Panc1 (cell line): ENCODE measurements at regions not wholly inside any gene's neighbourhood (a gene's known extent, or its start where the extent isn't known, plus 50 kb on each side); places are given as distances from the start of the nearest gene placed in this dataset.

Source experiments
- ATAC-seq: fragments of 200-7000 bp; cut with Tn5 transposase; 2 replicates; pipeline ENCODE4 v1.9.1; 2020; ENCODE audit warnings: mild to moderate bottlenecking, moderate library complexity
- BruUV-seq: library from RNA; stranded (reverse); fragments of 400-500 nt; replicated peaks from 2 replicates; lab custom pipeline; 2021; lab: Mats Ljungman, UMichigan
- CTCF ChIA-PET: fragments of 300-600 bp; sonication (Branson Sonifier 250); formaldehyde crosslinking; loops from one replicate; lab custom pipeline; 2022; ENCODE audit warnings: antibody characterized with exemption; lab: Charles Lee
- POLR2A ChIA-PET: fragments of 300-600 bp; sonication (Branson Sonifier 250); formaldehyde crosslinking; loops from one replicate; lab custom pipeline; 2022; ENCODE audit warnings: antibody characterized with exemption; lab: Charles Lee
- DNase-seq: peaks from one replicate; pipeline ENCODE4 v3.0.0-alpha.2; 2010; ENCODE audit warnings: low read depth, low spot score
- H3K27ac ChIP-seq: 2 replicates; pipeline ENCODE4 v1.5.1; 2011; ENCODE audit warnings: mild to moderate bottlenecking, low read length, inconsistent platforms
- H3K27me3 ChIP-seq: fragments of 200-500 bp; sonication (Bioruptor generic); 2 replicates; pipeline ENCODE4 v1.6.0; 2014; ENCODE audit warnings: low read length, inconsistent platforms; ENCODE audit not compliant: control insufficient read depth, insufficient read depth
- H3K36me3 ChIP-seq: fragments of 200-500 bp; sonication (Bioruptor generic); 2 replicates; pipeline ENCODE4 v1.5.1; 2014; ENCODE audit warnings: inconsistent platforms, mild to moderate bottlenecking, low read length, moderate library complexity; ENCODE audit not compliant: control insufficient read depth, insufficient read depth
- H3K4me1 ChIP-seq: 2 replicates; pipeline ENCODE4 v1.5.1; 2011; ENCODE audit warnings: inconsistent platforms, mild to moderate bottlenecking, low read length, moderate library complexity; ENCODE audit not compliant: control insufficient read depth, insufficient read depth
- H3K4me3 ChIP-seq, 2 experiments: 2 replicates each; pipeline ENCODE4 v1.5.1; 2011 to 2012; ENCODE audit warnings: low read depth in 2 of 2, low read length in 2 of 2, mild to moderate bottlenecking in 2 of 2, inconsistent platforms in 1 of 2, moderate library complexity in 1 of 2
- H3K9me3 ChIP-seq: fragments of 200-500 bp; sonication (Bioruptor generic); 2 replicates; pipeline ENCODE4 v1.5.1; 2014; ENCODE audit warnings: low read depth, mild to moderate bottlenecking, inconsistent platforms, low read length, moderate library complexity; ENCODE audit not compliant: control insufficient read depth, insufficient read depth
- POLR2AphosphoS5 ChIP-seq: IDR thresholded peaks from 2 replicates; pipeline ENCODE4 v1.6.1; 2012; ENCODE audit warnings: mild to moderate bottlenecking, low read depth, low read length, moderate library complexity
- SIN3A ChIP-seq: IDR thresholded peaks from 2 replicates; pipeline ENCODE4 v1.6.1; 2012; ENCODE audit warnings: low read depth, mild to moderate bottlenecking, low read length, moderate library complexity, borderline replicate concordance; ENCODE audit not compliant: insufficient read depth
- TCF7L2 ChIP-seq: IDR thresholded peaks from 2 replicates; pipeline ENCODE4 v1.6.1; 2011; ENCODE audit warnings: mild to moderate bottlenecking, low read depth, low read length, inconsistent platforms
- in situ Hi-C: cut with HindIII; loops from 2 replicates; pipeline ENCODE4 v1.10.0; 2016; ENCODE audit warnings: low sequenced_read_pairs, low pct_unique_long_range_greater_than_20kb
- intact Hi-C: fragments of 100-400 bp; cut with micrococcal nuclease; formaldehyde crosslinking; loops from one replicate; pipeline ENCODE4 v1.10.0; 2022; ENCODE audit not compliant: unreplicated experiment
- TF ChIP-seq, protein P1 (sequence below), 2 experiments: IDR thresholded peaks; 2 replicates each; pipeline ENCODE4 v1.6.1; 2011 to 2012; ENCODE audit warnings: low read depth in 2 of 2, control low read depth in 1 of 2, low read length in 1 of 2, mild to moderate bottlenecking in 1 of 2, moderate library complexity in 1 of 2; ENCODE audit not compliant: insufficient read depth in 1 of 2
- TF ChIP-seq, protein P2 (sequence below): fragments of 450-650 bp; IDR thresholded peaks from 2 replicates; pipeline ENCODE4 v1.5.1; 2017; ENCODE audit warnings: mild to moderate bottlenecking

DNA sequence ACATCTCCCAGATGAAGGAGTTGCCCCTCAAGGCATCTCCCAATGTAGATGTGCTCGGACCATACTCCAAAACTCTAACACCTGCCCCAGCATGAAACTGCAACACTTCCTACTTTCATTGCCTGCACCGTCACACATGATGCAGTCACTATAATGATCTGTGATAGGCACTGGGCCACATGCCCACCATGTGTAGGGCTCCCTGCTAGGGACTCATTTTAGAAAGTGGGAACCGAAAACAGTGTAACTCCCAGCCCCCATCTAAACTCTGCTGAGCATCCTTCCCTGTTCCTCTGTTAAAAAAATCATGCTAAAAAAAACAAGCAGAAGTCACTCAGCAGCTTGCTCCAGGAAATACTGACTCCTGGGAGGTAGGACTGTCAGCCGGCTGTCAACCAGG, 496.1 kb upstream of the RAB6C start:
- Histone ChIP-seq H3K4me1 (no peaks in the 10 kb centered on the region), H3K27me3 (no peaks in the 10 kb centered on the region), H3K4me3 (no peak overlapping the region), H3K36me3 (no peaks in the 10 kb centered on the region), H3K27ac (no peak overlapping the region), H3K9me3 (no peaks in the 10 kb centered on the region)
- BruUV-seq = no TSS peak
- CTCF ChIA-PET = no interaction called here
- POLR2A ChIA-PET = no interaction called here
- no peak for TF ChIP-seq POLR2AphosphoS5
- TF ChIP-seq, protein P1, sequence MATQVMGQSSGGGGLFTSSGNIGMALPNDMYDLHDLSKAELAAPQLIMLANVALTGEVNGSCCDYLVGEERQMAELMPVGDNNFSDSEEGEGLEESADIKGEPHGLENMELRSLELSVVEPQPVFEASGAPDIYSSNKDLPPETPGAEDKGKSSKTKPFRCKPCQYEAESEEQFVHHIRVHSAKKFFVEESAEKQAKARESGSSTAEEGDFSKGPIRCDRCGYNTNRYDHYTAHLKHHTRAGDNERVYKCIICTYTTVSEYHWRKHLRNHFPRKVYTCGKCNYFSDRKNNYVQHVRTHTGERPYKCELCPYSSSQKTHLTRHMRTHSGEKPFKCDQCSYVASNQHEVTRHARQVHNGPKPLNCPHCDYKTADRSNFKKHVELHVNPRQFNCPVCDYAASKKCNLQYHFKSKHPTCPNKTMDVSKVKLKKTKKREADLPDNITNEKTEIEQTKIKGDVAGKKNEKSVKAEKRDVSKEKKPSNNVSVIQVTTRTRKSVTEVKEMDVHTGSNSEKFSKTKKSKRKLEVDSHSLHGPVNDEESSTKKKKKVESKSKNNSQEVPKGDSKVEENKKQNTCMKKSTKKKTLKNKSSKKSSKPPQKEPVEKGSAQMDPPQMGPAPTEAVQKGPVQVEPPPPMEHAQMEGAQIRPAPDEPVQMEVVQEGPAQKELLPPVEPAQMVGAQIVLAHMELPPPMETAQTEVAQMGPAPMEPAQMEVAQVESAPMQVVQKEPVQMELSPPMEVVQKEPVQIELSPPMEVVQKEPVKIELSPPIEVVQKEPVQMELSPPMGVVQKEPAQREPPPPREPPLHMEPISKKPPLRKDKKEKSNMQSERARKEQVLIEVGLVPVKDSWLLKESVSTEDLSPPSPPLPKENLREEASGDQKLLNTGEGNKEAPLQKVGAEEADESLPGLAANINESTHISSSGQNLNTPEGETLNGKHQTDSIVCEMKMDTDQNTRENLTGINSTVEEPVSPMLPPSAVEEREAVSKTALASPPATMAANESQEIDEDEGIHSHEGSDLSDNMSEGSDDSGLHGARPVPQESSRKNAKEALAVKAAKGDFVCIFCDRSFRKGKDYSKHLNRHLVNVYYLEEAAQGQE (IDR thresholded peaks at IDR 0.05; ENCODE audit: insufficient read depth in 1 of 2, low read depth in 2 of 2, low read length in 1 of 2) = no peak
- intact Hi-C loops = no loop called here
- in situ Hi-C loops = no loop called here
- no peak for ATAC-seq
- no peak for DNase-seq

DNA sequence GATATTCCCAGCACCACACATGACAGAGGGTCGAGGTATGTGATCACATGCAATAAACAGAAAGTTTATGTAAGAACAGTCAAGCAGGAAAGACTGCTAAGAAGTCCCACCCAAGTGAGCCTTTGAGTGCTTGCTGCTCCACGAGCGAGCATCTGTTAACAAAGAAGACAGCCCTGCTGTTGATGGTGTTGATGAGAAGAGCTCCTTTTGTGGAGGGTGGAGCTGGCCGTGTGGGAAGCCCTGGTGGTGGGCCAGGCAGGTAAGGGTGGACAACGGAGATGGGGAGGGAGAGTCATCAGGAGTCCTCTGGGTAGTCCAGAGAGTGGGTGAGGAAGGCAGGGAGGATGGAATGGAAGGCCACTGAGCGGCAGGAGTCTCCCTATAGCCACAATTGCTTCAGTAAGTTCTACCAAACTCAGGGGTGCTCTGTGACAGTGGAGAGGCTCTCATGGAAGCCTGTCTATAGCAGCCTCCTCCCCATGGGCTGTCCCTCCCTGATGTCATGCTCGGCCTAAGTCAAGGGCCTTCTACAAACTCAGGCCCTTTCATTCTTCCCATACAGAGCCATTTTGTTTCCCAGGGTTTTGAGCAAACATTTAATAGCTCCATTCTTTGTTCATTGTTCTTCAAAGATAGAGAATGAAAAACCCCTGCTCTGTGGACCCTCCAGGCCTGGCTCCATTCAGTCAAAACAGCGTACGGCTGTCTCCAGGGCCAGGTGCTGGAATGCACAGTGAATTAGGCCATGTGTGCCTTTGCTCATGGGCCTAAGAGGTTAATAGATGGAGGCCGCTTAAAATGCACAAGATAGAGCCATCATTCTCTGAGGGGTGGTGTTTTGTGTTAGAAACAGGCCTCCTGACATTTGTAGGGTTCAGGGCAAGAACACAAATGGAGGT, 494.2 kb upstream of the RAB6C start:
- H3K9me3 ChIP-seq = no peaks in the 10 kb centered on the region
- no TSS peak for BruUV-seq
- intact Hi-C loops = no loop called here
- CTCF ChIA-PET = no interaction called here
- no peaks in the 10 kb centered on the region for H3K27me3 ChIP-seq
- DNase-seq (no peak), ATAC-seq (no peak)
- no peak overlapping the region for H3K27ac ChIP-seq
- in situ Hi-C loops = no loop called here
- TF ChIP-seq TCF7L2 = no peak
- TF ChIP-seq SIN3A = no peak
- no peak for TF ChIP-seq POLR2AphosphoS5
- TF ChIP-seq, protein P2, sequence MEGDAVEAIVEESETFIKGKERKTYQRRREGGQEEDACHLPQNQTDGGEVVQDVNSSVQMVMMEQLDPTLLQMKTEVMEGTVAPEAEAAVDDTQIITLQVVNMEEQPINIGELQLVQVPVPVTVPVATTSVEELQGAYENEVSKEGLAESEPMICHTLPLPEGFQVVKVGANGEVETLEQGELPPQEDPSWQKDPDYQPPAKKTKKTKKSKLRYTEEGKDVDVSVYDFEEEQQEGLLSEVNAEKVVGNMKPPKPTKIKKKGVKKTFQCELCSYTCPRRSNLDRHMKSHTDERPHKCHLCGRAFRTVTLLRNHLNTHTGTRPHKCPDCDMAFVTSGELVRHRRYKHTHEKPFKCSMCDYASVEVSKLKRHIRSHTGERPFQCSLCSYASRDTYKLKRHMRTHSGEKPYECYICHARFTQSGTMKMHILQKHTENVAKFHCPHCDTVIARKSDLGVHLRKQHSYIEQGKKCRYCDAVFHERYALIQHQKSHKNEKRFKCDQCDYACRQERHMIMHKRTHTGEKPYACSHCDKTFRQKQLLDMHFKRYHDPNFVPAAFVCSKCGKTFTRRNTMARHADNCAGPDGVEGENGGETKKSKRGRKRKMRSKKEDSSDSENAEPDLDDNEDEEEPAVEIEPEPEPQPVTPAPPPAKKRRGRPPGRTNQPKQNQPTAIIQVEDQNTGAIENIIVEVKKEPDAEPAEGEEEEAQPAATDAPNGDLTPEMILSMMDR = no peak
- TF ChIP-seq, protein P1 (IDR thresholded peaks at IDR 0.05; ENCODE audit: insufficient read depth in 1 of 2, low read depth in 2 of 2, low read length in 1 of 2) = no peak
- no peaks in the 10 kb centered on the region for H3K4me1 ChIP-seq
- no peak overlapping the region for H3K4me3 ChIP-seq
- POLR2A ChIA-PET = no interaction called here
- no peaks in the 10 kb centered on the region for H3K36me3 ChIP-seq
